ENCODE measurements at regions not wholly inside any gene's neighbourhood (a gene's known extent, or its start where the extent isn't known, plus 50 kb on each side); places are given as distances from the start of the nearest gene placed in this dataset.

DNA sequence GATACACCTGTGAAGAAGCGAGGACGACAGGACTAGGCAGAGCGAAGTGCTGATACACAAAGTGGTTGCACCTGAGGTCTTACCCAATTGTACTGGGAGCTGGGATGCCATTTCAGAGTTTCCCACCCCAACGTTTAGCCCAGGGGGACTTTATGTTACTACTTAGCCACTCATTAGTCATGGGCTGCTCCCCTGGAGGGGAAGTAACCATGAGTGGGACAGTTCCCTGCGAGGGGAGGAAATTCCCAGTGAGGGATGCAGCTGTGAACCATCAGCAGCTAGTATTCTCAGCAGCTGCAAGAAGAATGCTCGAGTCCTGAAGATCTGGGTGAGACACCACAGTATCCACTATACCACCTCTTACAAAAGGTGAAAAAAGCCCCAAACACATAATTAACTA, 93.7 kb upstream of the ACTBL2 start:
- TF ChIP-seq, protein P1, sequence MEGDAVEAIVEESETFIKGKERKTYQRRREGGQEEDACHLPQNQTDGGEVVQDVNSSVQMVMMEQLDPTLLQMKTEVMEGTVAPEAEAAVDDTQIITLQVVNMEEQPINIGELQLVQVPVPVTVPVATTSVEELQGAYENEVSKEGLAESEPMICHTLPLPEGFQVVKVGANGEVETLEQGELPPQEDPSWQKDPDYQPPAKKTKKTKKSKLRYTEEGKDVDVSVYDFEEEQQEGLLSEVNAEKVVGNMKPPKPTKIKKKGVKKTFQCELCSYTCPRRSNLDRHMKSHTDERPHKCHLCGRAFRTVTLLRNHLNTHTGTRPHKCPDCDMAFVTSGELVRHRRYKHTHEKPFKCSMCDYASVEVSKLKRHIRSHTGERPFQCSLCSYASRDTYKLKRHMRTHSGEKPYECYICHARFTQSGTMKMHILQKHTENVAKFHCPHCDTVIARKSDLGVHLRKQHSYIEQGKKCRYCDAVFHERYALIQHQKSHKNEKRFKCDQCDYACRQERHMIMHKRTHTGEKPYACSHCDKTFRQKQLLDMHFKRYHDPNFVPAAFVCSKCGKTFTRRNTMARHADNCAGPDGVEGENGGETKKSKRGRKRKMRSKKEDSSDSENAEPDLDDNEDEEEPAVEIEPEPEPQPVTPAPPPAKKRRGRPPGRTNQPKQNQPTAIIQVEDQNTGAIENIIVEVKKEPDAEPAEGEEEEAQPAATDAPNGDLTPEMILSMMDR (IDR thresholded peaks at IDR 0.05; ENCODE audit: unreplicated experiment), result no peak
- intact Hi-C loops (cut with micrococcal nuclease; ENCODE audit: unreplicated experiment), result no loop called here
- BruUV-seq (replicated peaks), result no TSS peak
- Mint-ChIP-seq H3K4me3 (ENCODE audit: low read depth, unreplicated experiment) (no peak overlapping the region), H3K27ac (ENCODE audit: unreplicated experiment) (no peak overlapping the region), H3K36me3 (ENCODE audit: insufficient read depth, unreplicated experiment) (no peaks in the 10 kb centered on the region), H3K9me3 (ENCODE audit: low read depth, unreplicated experiment) (peaks cover 3% of the 10 kb centered on the region), H3K4me1 (ENCODE audit: low read depth, unreplicated experiment) (no peaks in the 10 kb centered on the region), H3K27me3 (ENCODE audit: unreplicated experiment) (no peaks in the 10 kb centered on the region)
- CTCF ChIA-PET, result no interaction called here
- DNase-seq, result no peak

DNA sequence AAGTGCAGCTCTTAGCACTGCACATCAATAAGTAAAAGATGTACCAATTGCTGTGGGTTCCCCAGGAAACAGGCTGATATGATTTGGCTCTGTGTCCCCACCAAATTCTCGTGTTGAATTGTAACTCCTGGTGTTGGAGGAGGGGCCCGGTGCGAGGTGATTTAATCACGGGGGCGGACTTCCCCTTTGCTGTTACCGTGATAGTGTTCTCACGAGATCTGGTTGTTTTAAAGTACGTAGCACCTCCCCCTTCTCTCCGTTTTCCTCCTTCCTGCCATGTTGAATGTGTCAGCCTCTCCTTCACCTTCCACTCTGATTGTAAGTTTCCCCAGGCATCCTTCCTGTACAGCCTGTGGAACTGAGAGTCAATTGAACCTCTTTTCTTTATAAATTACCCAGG, 93.2 kb upstream of the ACTBL2 start:
- CTCF ChIA-PET, result no interaction called here

DNA sequence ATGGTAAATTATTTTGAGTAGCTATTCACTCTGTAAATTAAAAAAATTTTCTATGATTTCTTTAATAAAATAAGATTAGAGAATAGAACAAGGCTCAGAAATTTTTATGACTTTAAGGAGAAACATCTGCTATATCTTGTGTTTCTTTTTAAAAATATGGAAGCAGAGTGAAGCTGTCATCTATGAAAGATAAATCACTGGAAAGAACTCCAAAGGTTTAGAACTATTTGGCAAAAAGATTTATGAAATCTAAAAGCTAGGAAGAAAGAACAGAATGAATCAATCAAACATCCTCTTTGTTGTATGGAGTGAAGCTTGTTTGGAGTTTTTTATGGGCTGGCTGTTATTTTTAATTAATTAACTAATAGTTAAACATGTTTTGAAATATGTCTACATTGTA, 89.8 kb upstream of the ACTBL2 start:
- no peaks in the 10 kb centered on the region for H3K4me1 Mint-ChIP-seq (ENCODE audit: low read depth, unreplicated experiment)
- H3K4me3 Mint-ChIP-seq (ENCODE audit: low read depth, unreplicated experiment), result no peak overlapping the region
- no peak overlapping the region for H3K27ac Mint-ChIP-seq (ENCODE audit: unreplicated experiment)
- H3K9me3 Mint-ChIP-seq (ENCODE audit: low read depth, unreplicated experiment), result peaks cover 4% of the 10 kb centered on the region
- CTCF ChIA-PET, result no interaction called here
- intact Hi-C loops (cut with micrococcal nuclease; ENCODE audit: unreplicated experiment), result no loop called here
- no peak for DNase-seq
- BruUV-seq (replicated peaks), result no TSS peak
- H3K27me3 Mint-ChIP-seq (ENCODE audit: unreplicated experiment), result no peaks in the 10 kb centered on the region
- peaks cover 6% of the 10 kb centered on the region for H3K36me3 Mint-ChIP-seq (ENCODE audit: insufficient read depth, unreplicated experiment)
- TF ChIP-seq, protein P1 (IDR thresholded peaks at IDR 0.05; ENCODE audit: unreplicated experiment), result no peak

More for the DNA sequence above, 93.2 kb upstream of the ACTBL2 start:
- BruUV-seq (replicated peaks), result no TSS peak
- TF ChIP-seq, protein P1 (IDR thresholded peaks at IDR 0.05; ENCODE audit: unreplicated experiment), result no peak
- H3K4me3 Mint-ChIP-seq (ENCODE audit: low read depth, unreplicated experiment), result no peak overlapping the region
- H3K27me3 Mint-ChIP-seq (ENCODE audit: unreplicated experiment), result no peaks in the 10 kb centered on the region
- H3K9me3 Mint-ChIP-seq (ENCODE audit: low read depth, unreplicated experiment), result peaks cover 5% of the 10 kb centered on the region
- no peak for DNase-seq
- no peaks in the 10 kb centered on the region for H3K4me1 Mint-ChIP-seq (ENCODE audit: low read depth, unreplicated experiment)
- peaks cover 3% of the 10 kb centered on the region for H3K36me3 Mint-ChIP-seq (ENCODE audit: insufficient read depth, unreplicated experiment)
- H3K27ac Mint-ChIP-seq (ENCODE audit: unreplicated experiment), result no peak overlapping the region
- intact Hi-C loops (cut with micrococcal nuclease; ENCODE audit: unreplicated experiment), result no loop called here

DNA sequence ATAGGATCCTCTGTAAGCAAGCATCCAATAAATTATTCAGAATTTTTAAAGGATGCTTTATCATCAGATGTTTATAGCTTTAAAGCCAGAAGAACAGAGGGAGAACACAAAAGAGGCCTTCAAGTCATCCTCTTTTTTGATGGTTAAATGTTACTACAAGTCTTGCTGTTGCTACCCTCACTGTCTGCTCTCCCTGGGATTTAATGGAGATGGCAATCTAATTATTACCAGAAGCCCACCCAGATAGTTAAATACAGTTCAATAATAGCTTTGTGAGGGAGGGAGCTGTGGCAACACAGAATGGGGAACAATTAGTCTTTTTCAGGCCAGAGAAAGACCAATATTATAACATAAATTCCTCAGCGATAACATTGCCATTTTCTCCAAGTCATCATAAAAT, 87.0 kb upstream of the ACTBL2 start:
- intact Hi-C loops (cut with micrococcal nuclease; ENCODE audit: unreplicated experiment), result no loop called here
- H3K27me3 Mint-ChIP-seq (ENCODE audit: unreplicated experiment), result no peaks in the 10 kb centered on the region
- no peak for DNase-seq
- BruUV-seq (replicated peaks), result no TSS peak
- H3K27ac Mint-ChIP-seq (ENCODE audit: unreplicated experiment), result no peak overlapping the region
- no peak overlapping the region for H3K4me3 Mint-ChIP-seq (ENCODE audit: low read depth, unreplicated experiment)
- H3K36me3 Mint-ChIP-seq (ENCODE audit: insufficient read depth, unreplicated experiment), result peaks cover 6% of the 10 kb centered on the region
- peaks cover 4% of the 10 kb centered on the region for H3K9me3 Mint-ChIP-seq (ENCODE audit: low read depth, unreplicated experiment)
- no peaks in the 10 kb centered on the region for H3K4me1 Mint-ChIP-seq (ENCODE audit: low read depth, unreplicated experiment)
- TF ChIP-seq, protein P1 (IDR thresholded peaks at IDR 0.05; ENCODE audit: unreplicated experiment), result no peak
- CTCF ChIA-PET, result no interaction called here

DNA sequence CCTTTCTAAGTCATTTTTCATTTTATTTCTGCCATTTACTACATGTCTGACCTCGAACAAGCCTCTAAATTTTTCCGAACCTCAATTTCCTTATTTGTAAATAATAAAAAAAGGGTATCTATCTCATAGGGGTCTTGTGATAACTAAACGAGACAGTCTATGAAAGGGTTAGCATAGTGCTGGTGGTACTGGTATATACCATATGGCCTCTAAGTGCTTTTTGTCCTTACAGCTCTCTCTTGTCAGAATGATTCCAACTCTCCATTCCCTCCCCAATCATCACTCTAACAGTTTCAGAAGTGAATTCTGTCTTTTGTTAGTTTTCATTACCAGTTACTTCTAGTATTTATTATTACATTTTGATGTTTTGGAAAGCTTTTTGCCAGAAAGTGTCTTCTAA, 85.5 kb upstream of the ACTBL2 start:
- intact Hi-C loops (cut with micrococcal nuclease; ENCODE audit: unreplicated experiment), result no loop called here
- peaks cover 6% of the 10 kb centered on the region for H3K36me3 Mint-ChIP-seq (ENCODE audit: insufficient read depth, unreplicated experiment)
- no peaks in the 10 kb centered on the region for H3K4me1 Mint-ChIP-seq (ENCODE audit: low read depth, unreplicated experiment)

More for the DNA sequence above, 85.5 kb upstream of the ACTBL2 start:
- Mint-ChIP-seq H3K27me3 (ENCODE audit: unreplicated experiment) (no peaks in the 10 kb centered on the region), H3K27ac (ENCODE audit: unreplicated experiment) (no peak overlapping the region), H3K9me3 (ENCODE audit: low read depth, unreplicated experiment) (peaks cover 4% of the 10 kb centered on the region), H3K4me3 (ENCODE audit: low read depth, unreplicated experiment) (no peak overlapping the region)
- DNase-seq, result no peak
- TF ChIP-seq, protein P1 (IDR thresholded peaks at IDR 0.05; ENCODE audit: unreplicated experiment), result no peak
- no TSS peak for BruUV-seq (replicated peaks)
- CTCF ChIA-PET, result no interaction called here
